Activated CD4-positive, alpha-beta T cell treated with anti-CD3 and anti-CD28 coated beads for 36 hours (primary cell): ENCODE measurements at regions not wholly inside any gene's neighbourhood (a gene's known extent, or its start where the extent isn't known, plus 50 kb on each side); places are given as distances from the start of the nearest gene placed in this dataset.

Experiments used
- ATAC-seq: fragments of 200-7000 bp; cut with Tn5 transposase; one replicate; pipeline ENCODE4 v1.10.0; 2021; ENCODE audit warnings: mild to moderate bottlenecking, moderate library complexity
- CTCF ChIA-PET: fragments of 350-600 bp; sonication (Branson Sonifier 250); formaldehyde crosslinking; loops from one replicate; lab custom pipeline; 2021; ENCODE audit warnings: antibody characterized with exemption; lab: Charles Lee
- POLR2A ChIA-PET: fragments of 350-600 bp; sonication (Branson Sonifier 250); formaldehyde crosslinking; loops from one replicate; lab custom pipeline; 2021; ENCODE audit warnings: antibody characterized with exemption, inconsistent platforms; lab: Charles Lee
- DNase-seq: peaks from one replicate; pipeline ENCODE4 v3.0.0-alpha.2; 2020
- H3K27ac Mint-ChIP-seq: one replicate; pipeline ENCODE4 v1.8.0; 2021; ENCODE audit warnings: mixed read lengths
- H3K27me3 Mint-ChIP-seq: one replicate; pipeline ENCODE4 v1.8.0; 2021; ENCODE audit warnings: mixed read lengths
- H3K36me3 Mint-ChIP-seq: one replicate; pipeline ENCODE4 v1.8.0; 2021; ENCODE audit warnings: low read depth, mixed read lengths
- H3K4me1 Mint-ChIP-seq: one replicate; pipeline ENCODE4 v1.8.0; 2021; ENCODE audit warnings: mixed read lengths
- H3K4me3 Mint-ChIP-seq: one replicate; pipeline ENCODE4 v1.8.0; 2021; ENCODE audit warnings: mild to moderate bottlenecking, moderate library complexity, mixed read lengths
- H3K9me3 Mint-ChIP-seq: one replicate; pipeline ENCODE4 v1.8.0; 2021; ENCODE audit warnings: low read depth, mixed read lengths
- intact Hi-C, 2 experiments: fragments of 100-400 bp; cut with DNase I in 1 of 2; cut with micrococcal nuclease in 1 of 2; formaldehyde crosslinking; loops; one replicate each; pipeline versions ENCODE4 v1.14.2 to v1.15.1; 2022 to 2024; cut with DNase I, micrococcal nuclease

DNA sequence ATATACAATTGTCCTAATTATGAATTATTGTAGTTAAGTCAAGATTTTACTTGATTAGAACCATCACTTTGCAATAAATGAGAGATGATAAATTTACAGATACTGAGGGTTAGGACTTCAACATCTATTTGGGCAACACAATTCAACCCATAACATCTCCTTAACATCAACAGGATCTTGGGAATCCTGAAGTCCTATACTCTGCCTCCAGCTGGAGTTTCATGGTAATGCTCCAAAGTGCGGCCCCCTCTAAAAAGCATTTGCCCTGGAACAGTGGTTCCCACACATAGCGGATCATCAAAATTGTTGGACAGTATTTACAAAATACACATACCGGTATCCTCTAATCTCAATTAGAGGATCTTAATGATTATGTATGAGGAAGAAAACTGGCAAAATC lies 618.6 kb downstream of the CENPC start:
- ATAC-seq (no peak), DNase-seq (no peak)
- H3K36me3 Mint-ChIP-seq: no peaks in the 10 kb centered on the region
- no peak overlapping the region for H3K4me3 Mint-ChIP-seq
- peaks cover 4% of the 10 kb centered on the region for H3K9me3 Mint-ChIP-seq
- H3K27me3 Mint-ChIP-seq: no peaks in the 10 kb centered on the region
- no peaks in the 10 kb centered on the region for H3K4me1 Mint-ChIP-seq
- CTCF ChIA-PET: no interaction called here
- intact Hi-C loops: no loop called here
- no peak overlapping the region for H3K27ac Mint-ChIP-seq
- POLR2A ChIA-PET: no interaction called here

GRCh38 chr4:66923081-66923865 lies 622.0 kb downstream of the CENPC start:
- DNase-seq (no peak), ATAC-seq (no peak)
- Mint-ChIP-seq H3K27ac (no peak overlapping the region), H3K4me3 (no peak overlapping the region), H3K9me3 (peaks cover 4% of the 10 kb centered on the region), H3K27me3 (no peaks in the 10 kb centered on the region), H3K4me1 (no peaks in the 10 kb centered on the region), H3K36me3 (no peaks in the 10 kb centered on the region)
- intact Hi-C loops: no loop called here
- ChIA-PET CTCF (interaction anchor here (0.7 kb wide), 1 partner anchor 266 kb away, joined by 3 read pairs; no protein-coding TSS in a partner anchor), POLR2A (no interaction called here)

GRCh38 chr4:66921433-66921832 lies 623.9 kb downstream of the CENPC start:
- Mint-ChIP-seq H3K4me1 (no peaks in the 10 kb centered on the region), H3K36me3 (no peaks in the 10 kb centered on the region), H3K9me3 (peaks cover 6% of the 10 kb centered on the region), H3K27ac (no peak overlapping the region), H3K4me3 (no peak overlapping the region), H3K27me3 (no peaks in the 10 kb centered on the region)
- ATAC-seq: no peak
- CTCF ChIA-PET: no interaction called here
- POLR2A ChIA-PET: no interaction called here
- no peak for DNase-seq
- intact Hi-C loops: no loop called here

DNA sequence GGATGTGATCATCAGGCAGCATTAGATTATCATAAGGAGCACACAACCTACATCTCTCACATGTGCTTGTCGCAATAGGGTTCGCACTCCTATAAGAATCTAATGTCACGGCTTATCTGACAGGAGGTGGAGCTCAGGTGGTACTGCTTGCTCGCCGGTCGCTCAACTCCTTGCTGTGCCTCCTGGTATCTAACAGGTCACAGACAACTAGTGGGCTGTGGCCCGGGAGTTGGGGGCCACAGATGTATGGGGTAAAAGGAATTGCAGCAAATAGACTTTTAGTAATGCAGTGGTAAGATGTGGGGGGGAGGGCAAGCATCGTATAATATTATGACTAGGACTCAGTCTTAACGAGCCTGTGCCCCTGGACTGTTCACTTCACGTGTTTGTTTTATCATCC lies 624.8 kb downstream of the CENPC start:
- H3K4me3 Mint-ChIP-seq: no peak overlapping the region
- H3K36me3 Mint-ChIP-seq: no peaks in the 10 kb centered on the region
- ChIA-PET POLR2A (no interaction called here), CTCF (no interaction called here)
- H3K27ac Mint-ChIP-seq: no peak overlapping the region
- peaks cover 6% of the 10 kb centered on the region for H3K9me3 Mint-ChIP-seq
- H3K4me1 Mint-ChIP-seq: no peaks in the 10 kb centered on the region
- H3K27me3 Mint-ChIP-seq: no peaks in the 10 kb centered on the region
- intact Hi-C loops: no loop called here
- ATAC-seq (no peak), DNase-seq (no peak)

- DNase-seq: no peak
- Mint-ChIP-seq H3K4me3 (no peak overlapping the region), H3K9me3 (no peaks in the 10 kb centered on the region), H3K27ac (no peak overlapping the region), H3K36me3 (no peaks in the 10 kb centered on the region), H3K4me1 (no peaks in the 10 kb centered on the region), H3K27me3 (no peaks in the 10 kb centered on the region)
- ChIA-PET POLR2A (no interaction called here), CTCF (no interaction called here)
- ATAC-seq: no peak
- intact Hi-C loops: no loop called here
Observed at GRCh38 chr4:66911880-66912279, 633.4 kb downstream of the CENPC start.

DNA sequence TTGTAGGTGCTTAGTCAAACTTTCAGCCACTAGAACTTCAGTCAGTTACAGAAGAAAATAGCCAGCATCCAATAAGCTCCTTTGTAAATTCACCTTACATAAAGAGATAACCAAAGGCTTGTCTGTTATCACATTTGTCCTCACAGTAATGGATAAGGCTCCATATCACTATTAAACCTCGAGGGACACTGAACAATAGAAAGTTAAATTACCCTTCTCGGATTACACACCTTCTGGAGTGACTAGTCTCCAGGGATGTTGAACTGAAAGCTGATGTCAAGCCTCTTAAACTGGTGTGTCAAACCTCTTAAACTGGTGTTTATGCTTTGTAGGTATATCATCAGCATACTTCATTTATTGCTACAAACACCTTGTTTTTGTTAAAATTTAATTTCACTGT lies 639.0 kb downstream of the CENPC start:
- Mint-ChIP-seq H3K27ac (no peak overlapping the region), H3K4me3 (no peak overlapping the region), H3K27me3 (no peaks in the 10 kb centered on the region), H3K36me3 (no peaks in the 10 kb centered on the region), H3K4me1 (no peaks in the 10 kb centered on the region), H3K9me3 (no peaks in the 10 kb centered on the region)
- ATAC-seq (no peak), DNase-seq (no peak)
- POLR2A ChIA-PET: no interaction called here
- CTCF ChIA-PET: no interaction called here
- intact Hi-C loops: no loop called here

GRCh38 chr4:66899422-66900065 lies 645.8 kb downstream of the CENPC start:
- CTCF ChIA-PET: no interaction called here
- no peaks in the 10 kb centered on the region for H3K27me3 Mint-ChIP-seq
- no peaks in the 10 kb centered on the region for H3K9me3 Mint-ChIP-seq
- no peak overlapping the region for H3K27ac Mint-ChIP-seq
- intact Hi-C loops: no loop called here
- no peak overlapping the region for H3K4me3 Mint-ChIP-seq
- no peaks in the 10 kb centered on the region for H3K4me1 Mint-ChIP-seq
- POLR2A ChIA-PET: no interaction called here
- ATAC-seq (no peak), DNase-seq (no peak)
- no peaks in the 10 kb centered on the region for H3K36me3 Mint-ChIP-seq

DNA sequence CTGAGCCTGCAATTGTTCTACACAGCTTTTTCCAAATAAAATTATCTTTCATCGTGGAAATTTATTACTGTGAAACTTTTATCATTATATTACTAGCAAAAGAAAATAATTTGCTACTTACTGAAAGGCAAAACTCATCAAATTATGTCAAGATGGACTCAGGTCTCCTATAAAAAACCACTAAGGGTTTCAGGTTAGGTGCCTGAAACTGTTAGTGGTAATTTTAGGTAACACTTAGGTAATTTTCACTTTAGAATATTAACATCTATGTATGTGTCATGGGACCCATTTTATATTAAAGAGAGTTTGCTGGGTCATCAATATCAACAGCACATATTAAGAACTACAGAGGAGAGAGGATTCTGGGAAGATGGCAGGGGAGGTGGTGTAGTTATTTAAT lies 651.5 kb downstream of the CENPC start:
- H3K36me3 Mint-ChIP-seq: no peaks in the 10 kb centered on the region
- H3K4me3 Mint-ChIP-seq: no peak overlapping the region
- peaks cover 9% of the 10 kb centered on the region for H3K9me3 Mint-ChIP-seq
- intact Hi-C loops: no loop called here
- no peaks in the 10 kb centered on the region for H3K27me3 Mint-ChIP-seq
- POLR2A ChIA-PET: no interaction called here
- DNase-seq (no peak), ATAC-seq (no peak)
- H3K4me1 Mint-ChIP-seq: no peaks in the 10 kb centered on the region
- H3K27ac Mint-ChIP-seq: no peak overlapping the region
- CTCF ChIA-PET: no interaction called here

- H3K27me3 Mint-ChIP-seq: no peaks in the 10 kb centered on the region
- no peak overlapping the region for H3K4me3 Mint-ChIP-seq
- H3K36me3 Mint-ChIP-seq: no peaks in the 10 kb centered on the region
- CTCF ChIA-PET: no interaction called here
- POLR2A ChIA-PET: no interaction called here
- intact Hi-C loops: no loop called here
- DNase-seq (no peak), ATAC-seq (no peak)
- no peak overlapping the region for H3K27ac Mint-ChIP-seq
- no peaks in the 10 kb centered on the region for H3K4me1 Mint-ChIP-seq
- peaks cover 5% of the 10 kb centered on the region for H3K9me3 Mint-ChIP-seq
Observed at GRCh38 chr4:66887061-66887460, 658.2 kb downstream of the CENPC start.

GRCh38 chr4:66885501-66886165 lies 659.7 kb downstream of the CENPC start:
- DNase-seq: no peak
- CTCF ChIA-PET: no interaction called here
- peaks cover 6% of the 10 kb centered on the region for H3K9me3 Mint-ChIP-seq
- no peaks in the 10 kb centered on the region for H3K27me3 Mint-ChIP-seq
- no peak overlapping the region for H3K27ac Mint-ChIP-seq
- intact Hi-C loops: no loop called here
- POLR2A ChIA-PET: no interaction called here
- H3K4me1 Mint-ChIP-seq: no peaks in the 10 kb centered on the region
- H3K36me3 Mint-ChIP-seq: no peaks in the 10 kb centered on the region
- no peak for ATAC-seq
- H3K4me3 Mint-ChIP-seq: no peak overlapping the region

GRCh38 chr4:66876946-66877345 lies 668.4 kb downstream of the CENPC start:
- H3K27me3 Mint-ChIP-seq: no peaks in the 10 kb centered on the region
- no peaks in the 10 kb centered on the region for H3K4me1 Mint-ChIP-seq
- intact Hi-C loops: no loop called here
- ChIA-PET CTCF (no interaction called here), POLR2A (no interaction called here)
- no peak for ATAC-seq
- no peaks in the 10 kb centered on the region for H3K36me3 Mint-ChIP-seq
- no peak overlapping the region for H3K27ac Mint-ChIP-seq
- peaks cover 3% of the 10 kb centered on the region for H3K9me3 Mint-ChIP-seq
- DNase-seq: no peak
- no peak overlapping the region for H3K4me3 Mint-ChIP-seq

GRCh38 chr4:66872661-66873060 lies 672.6 kb downstream of the CENPC start:
- intact Hi-C loops: no loop called here
- no peaks in the 10 kb centered on the region for H3K9me3 Mint-ChIP-seq
- H3K27me3 Mint-ChIP-seq: no peaks in the 10 kb centered on the region
- DNase-seq: no peak
- H3K27ac Mint-ChIP-seq: no peak overlapping the region
- H3K4me3 Mint-ChIP-seq: no peak overlapping the region
- CTCF ChIA-PET: no interaction called here
- H3K36me3 Mint-ChIP-seq: no peaks in the 10 kb centered on the region
- no peak for ATAC-seq
- H3K4me1 Mint-ChIP-seq: no peaks in the 10 kb centered on the region
- POLR2A ChIA-PET: no interaction called here
